ENCODE measurements at regions not wholly inside any gene's neighbourhood (a gene's known extent, or its start where the extent isn't known, plus 50 kb on each side); places are given as distances from the start of the nearest gene placed in this dataset.

DNA sequence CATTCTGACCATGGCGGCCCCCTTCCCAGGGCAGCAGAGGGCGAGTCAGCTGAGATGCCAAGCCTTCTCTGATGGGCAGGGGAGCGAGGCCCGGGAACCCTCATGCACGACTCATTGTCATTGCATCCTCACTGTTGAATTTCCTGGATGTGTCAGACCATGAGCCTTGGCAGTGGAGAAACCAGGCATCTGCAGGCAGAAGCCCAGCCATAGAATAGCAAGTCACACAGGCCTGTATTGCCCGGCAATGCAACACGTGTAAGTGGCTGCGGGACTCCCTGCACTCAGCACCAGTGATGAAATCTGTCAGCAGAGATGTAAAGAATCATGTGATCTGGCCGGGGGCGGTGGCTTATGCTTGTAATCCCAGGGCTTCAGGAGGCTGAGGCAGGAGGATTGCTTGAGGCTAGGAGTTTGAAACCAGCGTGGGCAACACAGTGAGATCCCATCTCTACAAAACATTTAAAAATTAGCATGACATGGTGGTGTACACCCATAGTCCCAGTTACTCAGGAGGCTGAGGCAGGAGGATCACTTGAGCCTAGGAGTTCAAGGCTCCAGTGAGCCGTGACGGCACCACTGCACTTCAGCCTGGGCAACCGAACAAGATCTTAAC lies 199.7 kb downstream of the KATNAL1 start:
- no peak for DNase-seq

DNA sequence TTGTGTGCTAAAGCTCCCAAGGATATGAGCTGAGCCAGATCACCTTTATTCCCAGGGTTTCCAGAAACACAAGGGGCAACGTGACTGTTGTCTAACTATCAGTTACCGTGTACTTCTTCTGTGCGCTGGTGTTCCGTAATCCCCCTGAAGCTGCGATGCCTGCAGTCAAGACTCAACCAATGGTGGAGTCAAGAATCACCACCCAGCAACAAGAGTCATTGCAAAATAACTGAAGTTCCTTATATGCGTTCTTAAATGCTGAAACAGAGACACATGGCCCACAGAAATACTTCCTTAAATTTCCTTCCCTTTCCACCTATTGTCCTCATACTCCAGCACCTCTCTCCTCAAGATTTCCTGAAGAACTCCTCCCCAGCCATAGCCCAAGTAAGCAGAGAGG lies 200.2 kb downstream of the KATNAL1 start:
- no peak for DNase-seq

DNA sequence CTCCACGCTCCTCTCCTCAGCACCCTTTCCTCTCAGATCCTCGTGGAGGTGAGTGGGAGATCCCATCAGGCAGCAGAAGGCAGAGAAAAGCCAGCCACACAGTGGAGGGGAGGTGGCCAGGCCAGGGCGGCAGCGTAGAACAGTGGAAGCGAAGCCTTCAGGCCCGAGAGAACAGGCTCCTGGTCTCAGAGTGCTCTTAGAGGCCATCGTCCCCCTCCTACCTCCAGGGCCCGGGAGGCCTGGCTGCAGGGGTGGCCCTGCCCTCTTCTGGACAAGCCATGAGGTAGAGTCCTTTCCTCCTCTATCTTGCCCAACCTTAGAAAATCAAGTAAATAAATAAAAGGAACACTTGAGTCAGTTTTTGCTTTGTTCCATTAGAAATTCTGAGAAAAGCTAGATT lies 202.0 kb downstream of the KATNAL1 start:
- no peak for DNase-seq

DNA sequence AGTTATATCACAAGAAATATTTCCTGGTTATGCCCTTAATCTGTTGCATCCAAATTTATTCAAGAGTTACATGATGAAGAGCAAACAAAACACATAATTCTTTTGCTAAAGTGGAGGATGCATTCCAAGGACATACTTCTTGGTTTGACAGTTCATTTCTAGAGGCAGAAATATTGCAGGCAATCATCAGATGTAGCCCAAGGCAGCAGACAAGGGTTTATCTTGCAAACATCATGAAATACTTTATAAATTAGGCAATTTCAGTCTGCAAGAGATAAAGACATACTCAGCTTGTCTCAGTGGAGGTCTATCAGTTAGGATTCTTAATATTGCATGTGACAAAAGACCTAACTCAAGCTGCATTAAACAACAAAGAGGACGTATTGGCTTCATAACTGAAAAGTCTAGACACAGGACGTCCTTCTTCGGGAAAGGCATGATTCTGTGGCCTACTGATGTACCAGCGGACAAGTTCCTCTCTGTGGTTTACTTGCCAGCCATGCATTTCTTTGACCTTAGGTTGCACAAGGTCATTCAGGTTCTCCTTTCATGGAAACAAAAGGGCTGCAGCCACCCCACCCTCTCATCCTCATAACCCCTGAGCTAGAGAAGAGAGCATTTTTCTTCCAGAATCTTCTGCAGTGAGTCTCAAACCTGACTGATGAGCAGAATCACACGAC lies 204.1 kb downstream of the KATNAL1 start:
- no peak for DNase-seq

DNA sequence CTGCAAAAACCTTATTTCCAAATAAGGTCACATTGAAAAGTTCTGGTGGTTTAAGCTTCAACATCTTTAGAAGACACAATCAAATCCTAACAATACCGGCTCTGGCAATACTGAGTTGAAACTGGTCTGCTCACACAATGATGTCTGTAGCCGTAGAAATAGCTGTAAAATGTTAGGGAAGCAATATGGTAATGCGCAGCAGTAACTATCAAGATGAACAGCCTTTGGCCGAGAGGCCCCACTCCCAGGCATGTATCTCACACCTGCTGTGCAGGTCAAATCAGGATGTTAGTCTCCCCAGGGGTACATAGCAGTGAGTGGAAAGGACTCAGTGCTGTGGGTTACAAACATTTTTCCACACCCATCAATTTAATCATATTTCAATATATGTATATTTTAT lies 207.1 kb downstream of the KATNAL1 start:
- DNase-seq, result no peak

DNA sequence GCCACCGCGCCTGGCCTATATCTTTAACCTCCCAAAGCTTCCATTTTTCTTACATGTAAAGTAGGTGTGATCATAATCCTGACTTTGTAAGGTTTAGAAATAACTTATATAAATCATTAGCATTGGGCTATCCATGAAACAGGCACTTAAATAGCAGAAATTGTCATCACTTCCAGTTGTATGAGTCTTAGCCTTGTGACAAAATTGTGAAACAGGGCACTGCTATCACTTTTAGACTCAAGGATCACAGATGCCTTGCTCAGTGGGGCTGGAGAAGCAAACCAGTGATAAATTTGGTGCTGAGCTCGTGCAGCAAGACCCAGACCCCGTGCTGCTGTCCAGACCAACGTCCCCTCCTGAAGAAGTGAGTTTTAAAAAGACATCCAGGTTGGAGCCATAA lies 209.7 kb downstream of the KATNAL1 start:
- DNase-seq, result no peak

DNA sequence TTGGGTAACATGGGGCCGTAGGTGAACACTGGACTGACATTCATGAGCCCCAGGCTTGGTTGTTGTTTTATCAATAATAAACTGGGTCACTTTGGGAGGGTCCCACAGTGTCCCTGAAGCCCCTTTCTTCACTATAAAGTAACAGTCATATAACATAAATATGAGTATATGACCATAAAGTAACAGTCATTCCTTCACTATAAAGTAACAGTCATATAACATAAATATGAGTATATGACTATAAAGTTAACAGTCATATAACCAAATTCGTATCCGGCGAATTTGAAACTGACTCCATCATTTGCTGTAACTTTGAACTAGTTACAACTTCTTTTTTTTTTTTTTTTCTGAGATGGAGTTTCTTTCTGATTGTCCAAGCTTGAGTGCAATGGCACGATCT lies 210.3 kb downstream of the KATNAL1 start:
- DNase-seq, result no peak

DNA sequence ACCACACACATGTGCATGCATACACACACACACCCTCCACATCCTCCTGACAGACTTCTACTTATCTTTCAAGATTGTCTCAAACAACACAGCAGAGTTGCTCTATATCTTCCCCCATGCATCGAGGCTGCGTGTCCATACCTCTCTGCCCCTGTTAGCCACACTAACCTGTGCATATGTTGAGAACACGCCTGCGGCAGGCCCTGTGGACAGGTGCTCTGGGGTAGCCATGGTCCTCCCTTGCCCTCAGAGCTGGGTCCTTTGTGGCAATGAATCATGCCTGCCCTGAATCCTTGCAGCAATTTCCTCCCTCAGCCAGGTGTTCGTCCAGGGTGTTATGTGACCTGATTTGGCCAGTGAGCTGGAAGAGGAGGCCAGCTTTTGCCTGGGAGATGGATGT lies 213.3 kb downstream of the KATNAL1 start:
- DNase-seq, result no peak

DNA sequence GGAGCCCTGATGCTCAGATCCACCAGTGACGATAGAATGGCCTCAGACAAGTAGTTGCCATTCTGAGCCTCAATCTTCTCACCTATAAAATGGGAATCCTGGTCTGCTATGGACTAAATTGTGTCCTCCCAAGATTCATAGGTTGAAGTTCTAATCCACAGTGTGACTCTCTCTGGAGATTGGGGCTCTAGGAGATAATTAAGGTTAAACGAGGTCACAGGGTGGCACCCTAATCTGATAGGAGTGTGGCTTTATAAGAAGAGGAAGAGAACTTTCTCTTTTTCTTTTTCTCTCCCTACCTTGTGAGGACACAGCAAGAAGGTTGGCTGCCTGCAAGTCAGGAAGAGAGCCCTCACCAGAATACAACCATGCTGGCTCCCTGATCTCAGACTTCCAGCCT lies 214.1 kb downstream of the KATNAL1 start:
- no peak for DNase-seq

DNA sequence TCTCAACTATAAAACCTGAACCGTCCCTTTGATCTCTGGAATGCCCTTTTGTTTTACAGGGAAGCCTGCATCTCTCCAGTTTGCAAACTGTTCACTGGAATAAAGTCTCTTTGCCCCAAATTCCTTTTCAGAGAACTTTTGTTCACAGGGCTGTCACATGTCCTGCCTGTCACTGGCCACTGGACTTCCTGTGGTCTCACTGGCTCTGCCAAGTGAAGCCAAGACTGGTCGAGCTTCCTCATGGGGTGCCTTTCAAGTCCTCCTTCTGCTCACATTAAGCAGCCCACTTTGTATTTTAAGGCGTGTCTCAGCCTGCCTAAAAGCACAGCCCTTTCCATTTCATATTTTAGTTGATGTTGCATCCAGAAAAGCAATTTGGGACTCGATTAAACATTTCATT lies 215.7 kb downstream of the KATNAL1 start:
- no peak for DNase-seq

DNA sequence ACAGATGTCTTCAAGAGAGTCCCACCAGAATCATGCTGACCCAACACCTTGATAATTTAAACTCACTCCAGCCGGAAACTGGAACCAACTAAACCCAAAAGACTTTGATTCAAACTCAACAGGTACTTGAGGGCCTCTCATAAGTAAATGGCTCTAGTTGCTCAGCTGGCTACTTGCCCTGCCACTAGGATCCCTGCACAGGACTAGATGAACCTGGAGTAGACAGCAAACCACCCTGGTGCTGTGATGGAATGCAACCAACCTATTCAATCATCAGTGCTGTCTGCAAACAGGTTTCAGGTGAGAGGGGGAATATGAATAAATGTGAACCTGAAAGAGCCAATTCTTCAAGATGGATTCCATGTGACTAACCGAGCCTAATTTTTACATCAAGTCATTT lies 216.3 kb downstream of the KATNAL1 start:
- DNase-seq, result no peak

DNA sequence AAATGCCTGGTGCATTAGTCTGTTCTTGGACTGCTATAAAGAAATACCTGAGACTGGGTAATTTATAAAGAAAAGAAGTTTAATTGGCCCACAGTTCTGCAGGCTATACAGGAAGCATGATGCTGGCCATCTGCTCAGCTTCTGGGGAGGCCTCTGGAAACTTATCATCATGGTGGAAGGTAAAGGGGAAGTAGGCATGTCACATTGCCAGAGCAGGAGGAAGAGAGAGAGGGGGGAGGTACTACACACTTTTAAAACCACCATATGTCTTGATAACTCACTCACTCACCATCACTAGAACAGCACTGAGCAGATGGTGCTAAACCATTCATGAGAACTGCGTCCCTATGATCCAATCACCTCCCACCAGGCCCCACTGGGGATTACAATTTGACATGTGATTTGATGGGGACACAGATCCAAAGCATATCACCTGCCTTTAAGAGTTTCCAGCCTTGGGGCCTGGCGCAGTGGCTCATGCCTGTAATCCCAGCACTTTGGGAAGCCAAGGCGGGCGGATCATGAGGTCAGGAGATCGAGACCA lies 219.0 kb downstream of the KATNAL1 start:
- DNase-seq, result no peak

DNA sequence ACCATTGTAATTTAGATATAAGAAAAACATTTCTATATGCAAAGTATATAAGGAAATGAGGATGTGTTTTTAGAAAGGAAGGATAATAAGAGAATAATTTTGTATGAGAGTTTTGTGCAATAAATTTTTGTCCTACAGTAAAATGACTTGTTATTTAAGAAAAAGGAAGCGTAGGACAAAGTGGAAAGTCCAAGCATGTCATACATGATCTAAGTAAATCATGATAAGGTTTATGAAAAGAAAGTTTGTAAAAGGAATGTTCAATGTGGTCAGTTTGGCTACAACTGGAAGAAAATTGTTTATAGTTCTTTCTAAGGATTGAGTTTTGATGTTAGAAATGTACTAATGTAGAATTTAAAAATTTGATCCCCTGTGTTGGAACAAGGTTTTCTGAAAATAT lies 222.3 kb downstream of the KATNAL1 start:
- DNase-seq, result no peak

DNA sequence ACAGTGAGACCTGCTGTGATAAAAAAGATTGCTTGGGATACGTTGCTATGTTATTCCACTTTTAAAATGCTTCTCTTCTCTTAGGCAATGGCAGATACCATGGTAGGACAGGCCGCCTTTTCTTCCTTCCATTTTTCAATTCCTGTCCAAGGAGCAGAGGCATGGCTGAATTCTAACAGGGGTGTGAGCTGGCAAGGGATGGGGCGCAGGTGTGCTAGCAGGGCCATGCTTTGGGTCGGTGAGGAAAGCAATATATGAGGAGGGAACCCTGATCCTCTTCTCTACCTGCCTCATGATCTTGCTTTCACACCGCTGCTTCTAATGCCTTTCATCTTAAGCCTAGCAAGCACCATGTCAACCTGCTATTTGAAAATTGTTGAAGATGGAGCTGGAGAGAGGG lies 225.0 kb downstream of the KATNAL1 start:
- DNase-seq, result no peak

DNA sequence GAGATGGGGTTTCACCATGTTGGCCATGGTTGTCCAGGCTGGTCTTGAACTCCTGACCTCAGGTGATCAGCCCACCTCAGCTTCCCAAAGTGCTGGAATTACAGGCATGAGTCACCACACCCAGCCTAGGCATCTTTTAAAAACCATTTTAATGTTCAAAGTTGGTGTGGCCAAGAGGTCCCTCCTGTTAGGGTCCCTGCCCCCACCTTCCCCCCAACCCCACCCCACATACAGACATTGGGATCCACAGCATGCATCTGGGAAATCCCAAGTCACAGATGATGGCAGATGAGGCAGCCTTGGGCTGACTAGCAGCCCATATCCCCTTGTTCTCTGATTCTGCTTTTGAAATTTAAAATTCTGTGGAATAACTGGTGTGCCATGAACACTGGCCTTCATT lies 226.0 kb downstream of the KATNAL1 start:
- no peak for DNase-seq

DNA sequence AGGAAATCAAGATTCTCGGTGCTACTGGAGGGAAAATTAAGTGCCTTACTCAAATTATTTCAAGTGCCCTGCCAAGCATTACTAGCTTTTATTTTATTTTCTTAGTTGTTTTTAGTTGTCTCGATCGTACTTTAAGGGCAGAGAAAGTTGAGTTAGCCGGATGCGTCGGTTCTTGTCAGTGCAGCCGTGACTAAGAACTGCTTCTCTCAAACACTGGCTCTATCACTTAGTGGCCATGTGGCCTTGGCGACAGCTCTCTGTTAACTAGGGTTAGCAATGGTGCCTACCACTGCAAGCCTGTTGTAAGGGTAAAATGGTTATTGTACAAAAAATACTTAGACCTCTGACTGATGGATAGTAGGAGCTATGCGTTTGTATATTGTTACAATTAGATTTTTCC lies 227.8 kb downstream of the KATNAL1 start:
- DNase-seq, result no peak

DNA sequence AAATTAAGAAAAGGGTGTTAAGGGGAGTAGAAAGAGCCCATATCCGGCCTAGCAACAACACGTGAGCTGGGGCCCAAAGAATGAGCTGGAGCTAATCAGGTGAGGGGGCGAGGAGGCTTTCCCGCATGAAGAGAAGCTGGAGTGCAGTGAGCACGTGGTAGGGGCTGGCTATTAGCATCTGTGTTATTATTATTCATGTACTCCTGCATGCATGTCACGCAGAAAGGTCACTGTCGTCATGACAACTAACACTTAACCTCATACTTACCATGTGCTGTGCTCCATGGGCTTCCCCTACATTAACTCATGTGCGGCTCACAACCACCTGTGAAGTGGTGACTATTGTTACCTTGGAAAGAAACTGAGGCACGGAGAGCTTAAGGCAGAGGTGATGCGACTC lies 227.6 kb upstream of the UBL3 start:
- DNase-seq, result no peak

DNA sequence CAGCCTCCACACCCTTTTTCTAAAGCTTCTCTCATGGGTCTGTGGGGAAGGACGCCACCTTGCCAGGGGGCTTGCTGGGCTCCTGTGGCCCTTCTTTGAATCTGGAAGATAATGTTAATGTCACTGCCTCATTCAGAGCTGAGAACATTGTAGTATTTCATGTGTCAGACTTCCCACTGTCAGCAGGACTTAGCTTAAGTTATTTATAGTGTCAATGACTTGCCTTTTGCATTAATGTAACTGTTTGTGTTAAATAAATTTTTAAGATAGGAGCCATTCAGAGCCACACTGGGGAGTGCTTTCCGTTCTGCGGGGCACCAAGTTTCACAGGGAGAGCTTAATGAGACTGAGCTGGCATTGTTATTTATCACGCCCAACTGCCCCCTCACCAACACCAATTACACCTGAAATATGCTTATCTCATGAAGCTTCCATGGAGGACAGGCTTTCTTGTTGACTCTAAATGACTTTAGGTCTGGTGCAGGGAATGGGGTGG lies 226.9 kb upstream of the UBL3 start:
- DNase-seq, result no peak

DNA sequence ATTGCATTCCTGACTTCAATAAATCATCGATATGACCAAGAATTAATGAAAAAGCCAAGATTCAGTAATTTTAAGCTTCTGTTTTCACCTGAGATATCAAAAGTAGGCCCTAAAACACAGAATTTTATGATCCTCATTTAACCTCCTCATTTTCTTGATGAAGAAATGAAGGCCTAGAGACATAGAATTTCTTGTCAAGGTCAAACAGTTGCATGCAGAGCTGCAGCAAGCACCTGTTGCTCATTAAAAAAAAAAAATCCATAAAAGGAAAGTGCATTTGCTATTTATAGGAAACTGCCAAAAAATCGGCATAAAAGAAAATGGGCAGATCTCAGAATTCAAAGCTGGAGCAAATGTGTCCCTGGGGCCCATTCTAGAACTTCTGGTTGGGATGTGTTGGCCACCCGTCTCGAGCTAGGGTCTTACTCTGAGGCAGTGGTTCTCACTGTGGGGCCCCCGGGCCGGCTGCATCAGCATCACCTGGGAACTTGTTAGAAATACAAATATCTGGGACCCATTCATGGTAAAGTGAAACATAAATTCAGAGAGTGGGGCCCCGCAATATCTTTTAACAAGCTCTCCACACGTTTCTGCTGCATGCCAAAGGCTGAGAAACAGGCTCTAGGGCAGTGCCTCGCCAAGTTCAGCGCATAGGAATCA lies 224.7 kb upstream of the UBL3 start:
- no peak for DNase-seq

DNA sequence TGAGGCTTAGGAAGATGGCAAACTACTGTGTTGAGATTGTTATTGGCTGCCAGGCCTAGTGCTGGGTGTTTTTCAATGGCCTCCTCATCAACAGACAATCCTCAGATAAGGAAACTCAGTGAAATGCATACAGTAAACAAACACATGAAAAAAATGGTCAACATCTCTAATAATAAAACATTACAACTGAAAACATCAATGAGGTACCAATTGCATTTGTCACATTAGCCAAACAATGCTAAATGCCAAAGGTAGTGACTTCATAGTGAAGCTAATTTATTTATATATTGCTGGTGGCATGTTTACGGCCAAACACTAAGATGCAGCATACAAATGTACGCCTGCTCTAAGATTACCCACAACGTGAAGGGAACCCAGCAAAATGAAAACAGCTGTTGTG lies 224.0 kb upstream of the UBL3 start:
- DNase-seq, result no peak

DNA sequence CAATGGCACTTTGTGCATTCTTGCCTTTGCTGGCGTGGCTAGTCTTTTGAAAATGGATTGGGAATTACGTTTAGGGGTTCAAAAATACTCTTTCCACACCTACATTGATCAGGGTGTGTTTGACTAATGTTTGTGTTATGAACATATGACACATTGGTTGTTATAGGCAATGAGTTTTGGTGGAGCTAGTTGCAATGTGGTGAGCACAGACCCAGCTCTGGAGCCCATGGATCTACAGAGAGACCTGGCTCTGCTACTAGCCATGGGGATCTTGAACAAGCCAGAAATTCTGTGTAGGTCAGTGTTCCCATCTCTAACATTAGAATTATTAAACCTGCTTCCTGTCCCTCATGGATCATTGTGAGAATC lies 222.4 kb upstream of the UBL3 start:
- DNase-seq, result no peak

DNA sequence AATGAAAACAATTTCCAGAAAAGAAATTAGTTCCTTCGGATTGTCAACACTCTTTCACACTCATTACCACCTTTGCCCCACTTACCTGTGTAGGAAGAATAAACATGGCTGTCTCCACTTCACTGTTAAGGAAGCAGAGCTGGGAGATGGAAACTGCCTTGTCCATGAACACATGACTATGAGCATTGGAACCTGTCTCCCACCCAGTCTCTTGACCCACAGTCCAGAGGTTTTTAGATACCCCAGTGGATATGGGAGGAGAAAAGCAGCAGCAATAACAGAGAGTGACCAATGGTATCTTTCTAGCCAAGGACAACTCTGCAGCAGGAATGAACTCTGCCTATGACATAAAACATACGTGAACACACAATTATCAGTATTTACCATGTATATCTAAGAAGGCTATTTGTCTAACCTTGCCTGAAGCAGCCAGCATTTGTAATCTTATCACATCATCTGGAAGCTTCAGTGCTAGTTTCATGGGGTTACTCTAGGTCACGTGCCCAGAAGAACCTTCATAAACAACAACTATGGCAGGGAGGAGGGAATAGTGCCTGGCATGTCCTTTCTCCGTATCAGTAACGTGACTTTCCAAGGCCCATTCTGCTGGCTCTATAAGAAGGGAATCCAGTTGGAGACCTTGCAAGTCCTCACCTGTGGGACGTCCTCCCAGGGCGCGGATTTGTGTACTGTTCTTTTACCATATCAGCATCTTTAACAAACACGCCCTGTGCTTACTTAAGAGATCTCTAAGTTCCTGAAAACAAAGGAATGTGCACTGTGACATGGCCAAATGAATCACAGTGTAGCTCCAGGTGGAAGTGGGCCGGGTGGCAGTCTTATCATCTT lies 221.8 kb upstream of the UBL3 start:
- DNase-seq, result no peak
